ENCODE measurements at regions not wholly inside any gene's neighbourhood (a gene's known extent, or its start where the extent isn't known, plus 50 kb on each side); places are given as distances from the start of the nearest gene placed in this dataset.
"Not testable (repeated sequence)": the region's sequence is repeated elsewhere in the genome, so short reads cannot be mapped to it uniquely, and the experiment has no call there.

DNA sequence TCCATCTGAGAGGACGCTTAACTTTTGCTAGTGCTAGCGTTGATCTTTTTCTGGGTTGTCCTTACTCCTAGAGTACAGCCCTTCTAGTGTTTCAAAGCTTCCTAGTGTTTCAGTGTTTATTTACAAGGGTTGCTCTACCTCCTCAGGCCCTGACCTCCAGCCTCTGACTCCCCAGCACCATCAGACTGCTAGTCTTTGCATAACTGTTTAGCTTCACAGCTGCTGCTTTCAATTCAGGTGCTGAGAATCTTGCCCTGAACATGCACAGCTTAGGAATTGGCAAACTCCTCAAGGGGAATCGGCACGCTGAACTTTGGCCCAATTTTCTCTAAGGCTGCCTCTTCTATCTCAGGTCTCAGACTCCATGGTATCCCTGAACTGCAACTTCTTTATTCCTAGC is 52.9 kb downstream of the OR52B4 start:
- TF ChIP-seq GLI2 (tag by site-specific recombination; IDR thresholded peaks at IDR 0.05; ENCODE audit: borderline replicate concordance, low read depth); ZBTB48 (tag by site-specific recombination; IDR thresholded peaks at IDR 0.05); TRIM28 (IDR thresholded peaks at IDR 0.05; ENCODE audit: borderline replicate concordance, low read length); ZFP3 (tag by site-specific recombination; IDR thresholded peaks at IDR 0.05; ENCODE audit: low read depth); ZNF501 (tag by site-specific recombination; IDR thresholded peaks at IDR 0.05); ZBTB21 (tag by site-specific recombination; IDR thresholded peaks at IDR 0.05); ZBTB8A (tag by site-specific recombination; IDR thresholded peaks at IDR 0.05): not testable (repeated sequence)
